ENCODE measurements at regions not wholly inside any gene's neighbourhood (a gene's known extent, or its start where the extent isn't known, plus 50 kb on each side); places are given as distances from the start of the nearest gene placed in this dataset.
"Not testable (repeated sequence)": the region's sequence is repeated elsewhere in the genome, so short reads cannot be mapped to it uniquely, and the experiment has no call there.

DNA sequence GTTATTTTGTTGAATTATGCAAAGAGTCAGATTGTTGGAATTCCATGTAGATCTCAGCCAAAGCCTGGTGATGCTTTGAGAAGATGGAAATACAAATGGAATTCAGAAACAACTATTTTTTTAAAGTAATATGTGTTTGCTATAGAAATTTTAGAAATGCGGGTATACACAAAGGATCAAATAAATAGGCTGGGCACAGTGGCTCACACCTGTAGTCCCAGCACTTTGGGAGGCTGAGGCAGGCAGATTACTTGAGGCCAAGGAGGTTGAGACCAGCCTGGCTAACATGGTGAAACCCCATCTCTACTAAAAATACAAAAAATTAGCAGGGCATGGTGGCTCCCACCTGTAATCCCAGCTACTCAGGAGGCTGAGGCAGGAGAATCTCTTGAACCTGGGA, 155.1 kb downstream of the MYCN start:
- TF ChIP-seq, protein P1, sequence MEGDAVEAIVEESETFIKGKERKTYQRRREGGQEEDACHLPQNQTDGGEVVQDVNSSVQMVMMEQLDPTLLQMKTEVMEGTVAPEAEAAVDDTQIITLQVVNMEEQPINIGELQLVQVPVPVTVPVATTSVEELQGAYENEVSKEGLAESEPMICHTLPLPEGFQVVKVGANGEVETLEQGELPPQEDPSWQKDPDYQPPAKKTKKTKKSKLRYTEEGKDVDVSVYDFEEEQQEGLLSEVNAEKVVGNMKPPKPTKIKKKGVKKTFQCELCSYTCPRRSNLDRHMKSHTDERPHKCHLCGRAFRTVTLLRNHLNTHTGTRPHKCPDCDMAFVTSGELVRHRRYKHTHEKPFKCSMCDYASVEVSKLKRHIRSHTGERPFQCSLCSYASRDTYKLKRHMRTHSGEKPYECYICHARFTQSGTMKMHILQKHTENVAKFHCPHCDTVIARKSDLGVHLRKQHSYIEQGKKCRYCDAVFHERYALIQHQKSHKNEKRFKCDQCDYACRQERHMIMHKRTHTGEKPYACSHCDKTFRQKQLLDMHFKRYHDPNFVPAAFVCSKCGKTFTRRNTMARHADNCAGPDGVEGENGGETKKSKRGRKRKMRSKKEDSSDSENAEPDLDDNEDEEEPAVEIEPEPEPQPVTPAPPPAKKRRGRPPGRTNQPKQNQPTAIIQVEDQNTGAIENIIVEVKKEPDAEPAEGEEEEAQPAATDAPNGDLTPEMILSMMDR (IDR thresholded peaks at IDR 0.05; ENCODE audit: poor library complexity, severe bottlenecking) = not testable (repeated sequence)
- not testable (repeated sequence) for TF ChIP-seq EZH2 (IDR thresholded peaks at IDR 0.05; ENCODE audit: borderline replicate concordance, insufficient read depth, low read length, poor library complexity, severe bottlenecking); REST (IDR thresholded peaks at IDR 0.05; ENCODE audit: borderline replicate concordance)
